Right cardiac atrium (tissue), 5 donors: ENCODE measurements at regions not wholly inside any gene's neighbourhood (a gene's known extent, or its start where the extent isn't known, plus 50 kb on each side); places are given as distances from the start of the nearest gene placed in this dataset.

ENCODE experiments used
- ATAC-seq, 2 donors: fragments of 200-7000 bp; cut with Tn5 transposase; one replicate each; pipeline versions ENCODE4 v1.8.0 to v1.9.1; 2020; ENCODE audit warnings: moderate library complexity in 2 of 2, mild to moderate bottlenecking in 1 of 2
- DNase-seq, 3 donors: peaks; one replicate each; pipeline ENCODE4 v3.0.0-alpha.2; 2020
- H3K27ac ChIP-seq: one replicate; pipeline ENCODE4 v1.5.1; 2013; ENCODE audit warnings: mild to moderate bottlenecking, low read length, control low read depth, moderate library complexity
- H3K27me3 ChIP-seq: one replicate; pipeline ENCODE4 v1.6.1; 2013; ENCODE audit not compliant: control insufficient read depth, insufficient read depth
- H3K4me1 ChIP-seq: one replicate; pipeline ENCODE4 v1.6.1; 2013; ENCODE audit warnings: low read length; ENCODE audit not compliant: control insufficient read depth, insufficient read depth
- H3K4me3 ChIP-seq: one replicate; pipeline ENCODE4 v1.5.1; 2013; ENCODE audit warnings: low read length, control low read depth
- H3K9me3 ChIP-seq: one replicate; pipeline ENCODE4 v1.6.1; 2013; ENCODE audit warnings: low read length; ENCODE audit not compliant: control insufficient read depth
- WGBS: extraction: QIAGEN DNeasy Blood & Tissue Kit; methylation state at CpG from one replicate; pipeline ENCODE4 v1.1.7; 2013; 5-methylcytosine and 5-hydroxymethylcytosine counted together
- intact Hi-C, 4 donors: fragments of 100-400 bp; cut with DNase I; formaldehyde crosslinking; loops; one replicate each; pipeline versions ENCODE4 v1.11.0 to v1.14.0; 2022 to 2023
- donor health status: healthy with polysubstance abuse.
- donor health status: DM: no; HTN: yes; CAD: no.
- donor health status: DM: no; HTN: no; CAD: no.
- donor health status: DM: no; HTN: yes; CAD: no; lungs with severe emphysema.
- donor health status: DM: yes; HTN: yes; CAD: no.

DNA sequence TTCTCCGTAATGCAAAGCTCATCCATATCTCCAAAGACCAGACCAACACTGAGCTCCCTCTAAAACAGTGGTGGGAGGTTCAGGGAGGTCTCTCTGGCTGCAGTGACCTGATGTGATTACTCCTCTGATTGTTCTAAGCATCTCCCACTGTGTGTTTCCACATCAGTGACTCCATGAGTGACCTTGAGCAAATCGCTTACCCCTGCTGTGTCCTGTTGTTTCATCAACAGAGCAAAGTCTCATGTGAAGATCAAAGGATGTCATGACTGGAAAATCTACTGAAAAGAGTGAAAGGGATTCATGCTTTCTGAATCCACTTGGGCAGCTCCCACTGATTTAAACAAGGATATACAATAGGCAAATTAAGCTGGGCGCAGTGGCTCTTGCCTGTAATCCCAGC is 352.9 kb downstream of the TMEM114 start:
- 84% methylated on average over 3 of the region's 3 CpGs for WGBS
- DNase-seq (no peak), ATAC-seq (no peak)
- Histone ChIP-seq H3K27ac (no peak overlapping the region), H3K4me3 (no peak overlapping the region), H3K27me3 (no peaks in the 10 kb centered on the region), H3K4me1 (no peaks in the 10 kb centered on the region), H3K9me3 (no peaks in the 10 kb centered on the region)
- intact Hi-C loops, result no loop called here

GRCh38 chr16:8236816-8237215 is 353.5 kb downstream of the TMEM114 start:
- WGBS, result 81% methylated on average over 4 of the region's 4 CpGs
- Histone ChIP-seq H3K4me1 (no peaks in the 10 kb centered on the region), H3K27me3 (no peaks in the 10 kb centered on the region), H3K9me3 (no peaks in the 10 kb centered on the region), H3K27ac (no peak overlapping the region), H3K4me3 (no peak overlapping the region)
- DNase-seq (no peak), ATAC-seq (no peak)
- intact Hi-C loops, result no loop called here

- H3K27me3 ChIP-seq, result no peaks in the 10 kb centered on the region
Observed at GRCh38 chr16:8230497-8230896, 359.8 kb downstream of the TMEM114 start.

DNA sequence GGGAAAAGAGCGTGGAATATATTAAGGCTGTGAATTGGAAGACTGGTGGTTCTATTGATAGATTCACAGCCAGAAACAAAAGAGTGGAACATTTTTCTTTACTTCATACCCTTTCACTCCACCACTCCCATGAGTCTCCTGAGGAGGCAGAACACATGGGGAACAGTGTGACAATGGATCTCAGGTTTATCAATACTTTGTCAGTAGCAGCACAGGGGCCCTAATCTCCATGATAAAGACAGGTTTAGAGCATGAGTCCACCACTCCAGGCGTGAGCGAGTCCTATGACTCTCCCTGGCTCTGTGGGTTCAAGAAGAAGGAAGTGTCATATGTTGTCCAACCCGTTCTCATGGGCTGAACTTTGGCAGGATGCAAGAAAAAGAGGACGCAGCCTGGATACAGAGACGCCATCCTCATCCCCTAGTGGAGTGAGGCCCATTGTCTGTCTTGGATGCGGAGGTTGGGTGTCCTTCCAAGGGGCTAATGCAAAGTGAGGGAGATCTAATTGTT is 361.2 kb downstream of the TMEM114 start:
- Histone ChIP-seq H3K27me3 (no peaks in the 10 kb centered on the region), H3K4me1 (no peaks in the 10 kb centered on the region), H3K9me3 (no peaks in the 10 kb centered on the region), H3K4me3 (no peak overlapping the region), H3K27ac (no peak overlapping the region)
- intact Hi-C loops, result no loop called here
- WGBS, result 70% methylated on average over 7 of the region's 7 CpGs
- DNase-seq (no peak), ATAC-seq (no peak)

More at GRCh38 chr16:8230497-8230896, 359.8 kb downstream of the TMEM114 start:
- DNase-seq (no peak), ATAC-seq (no peak)
- intact Hi-C loops, result no loop called here
- H3K4me1 ChIP-seq, result no peaks in the 10 kb centered on the region
- no peaks in the 10 kb centered on the region for H3K9me3 ChIP-seq
- no peak overlapping the region for H3K27ac ChIP-seq
- H3K4me3 ChIP-seq, result no peak overlapping the region
- 68% methylated on average over 4 of the region's 4 CpGs for WGBS

GRCh38 chr16:8217201-8217600 is 373.1 kb downstream of the TMEM114 start:
- 62% methylated on average over 2 of the region's 2 CpGs for WGBS
- ATAC-seq, result no peak

GRCh38 chr16:8204769-8205168 is 385.5 kb downstream of the TMEM114 start:
- intact Hi-C loops, result no loop called here

More at GRCh38 chr16:8217201-8217600, 373.1 kb downstream of the TMEM114 start:
- intact Hi-C loops, result no loop called here
- no peak overlapping the region for H3K4me3 ChIP-seq
- no peak for DNase-seq
- H3K9me3 ChIP-seq, result no peaks in the 10 kb centered on the region
- H3K4me1 ChIP-seq, result no peaks in the 10 kb centered on the region
- no peaks in the 10 kb centered on the region for H3K27me3 ChIP-seq
- H3K27ac ChIP-seq, result no peak overlapping the region

DNA sequence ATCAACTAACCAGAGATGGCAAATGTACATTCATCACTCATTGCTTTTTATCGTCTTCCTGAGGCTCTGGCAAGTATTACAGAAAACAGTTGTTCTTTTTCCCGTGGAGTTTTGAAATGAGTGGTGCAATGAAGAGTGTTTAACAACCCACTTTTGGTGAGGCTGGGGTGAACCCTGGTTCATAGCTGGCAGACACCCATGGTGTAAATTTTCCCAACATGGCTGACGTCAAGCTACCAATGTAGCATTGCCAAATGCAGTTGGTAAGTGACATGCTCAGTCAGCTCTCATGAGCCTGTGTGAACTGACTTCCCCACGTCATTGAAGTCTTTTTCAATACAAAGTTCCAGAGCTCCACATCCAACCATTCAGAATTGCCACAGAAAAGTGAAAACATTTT is 386.2 kb downstream of the TMEM114 start:
- no peaks in the 10 kb centered on the region for H3K9me3 ChIP-seq
- no peaks in the 10 kb centered on the region for H3K4me1 ChIP-seq
- ATAC-seq, result no peak
- no peak for DNase-seq
- intact Hi-C loops, result no loop called here
- H3K4me3 ChIP-seq, result no peak overlapping the region
- H3K27ac ChIP-seq, result no peak overlapping the region
- H3K27me3 ChIP-seq, result no peaks in the 10 kb centered on the region
- 67% methylated on average over 4 of the region's 4 CpGs for WGBS

More at GRCh38 chr16:8204769-8205168, 385.5 kb downstream of the TMEM114 start:
- no peaks in the 10 kb centered on the region for H3K4me1 ChIP-seq
- DNase-seq (no peak), ATAC-seq (no peak)
- H3K27ac ChIP-seq, result no peak overlapping the region
- no peaks in the 10 kb centered on the region for H3K27me3 ChIP-seq
- WGBS, result 93% methylated on average over 1 of the region's 1 CpG
- no peaks in the 10 kb centered on the region for H3K9me3 ChIP-seq
- no peak overlapping the region for H3K4me3 ChIP-seq

DNA sequence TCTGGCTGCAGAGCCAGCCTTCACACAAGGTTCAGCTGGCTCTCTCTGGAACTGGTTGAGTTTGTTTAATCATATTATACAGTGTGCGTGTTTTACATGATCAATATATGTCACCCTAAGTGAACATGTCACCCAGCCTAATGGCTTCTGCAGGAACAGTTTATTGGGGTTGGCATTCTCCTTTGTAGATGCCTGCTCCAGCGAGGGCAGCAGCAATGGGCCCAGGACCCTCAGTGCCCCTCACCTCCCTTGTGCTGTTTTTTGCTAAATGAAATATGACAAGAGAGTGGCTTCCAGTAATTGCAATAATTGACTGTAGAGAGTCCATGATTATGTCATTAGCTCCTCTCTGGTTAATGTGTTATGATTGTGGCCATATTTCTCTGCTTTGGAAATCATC is 387.2 kb downstream of the TMEM114 start:
- intact Hi-C loops, result no loop called here
- WGBS, result 86% methylated on average over 2 of the region's 2 CpGs
- Histone ChIP-seq H3K4me3 (no peak overlapping the region), H3K9me3 (no peaks in the 10 kb centered on the region), H3K27me3 (no peaks in the 10 kb centered on the region), H3K4me1 (no peaks in the 10 kb centered on the region), H3K27ac (no peak overlapping the region)
- DNase-seq (no peak), ATAC-seq (no peak)

- DNase-seq (no peak), ATAC-seq (no peak)
- no peak overlapping the region for H3K4me3 ChIP-seq
- no peaks in the 10 kb centered on the region for H3K4me1 ChIP-seq
- WGBS, result 83% methylated on average over 2 of the region's 2 CpGs
- intact Hi-C loops, result no loop called here
- no peaks in the 10 kb centered on the region for H3K27me3 ChIP-seq
- no peak overlapping the region for H3K27ac ChIP-seq
- no peaks in the 10 kb centered on the region for H3K9me3 ChIP-seq
Observed at GRCh38 chr16:8200839-8201238, 389.5 kb downstream of the TMEM114 start.

- Histone ChIP-seq H3K27ac (no peak overlapping the region), H3K4me3 (no peak overlapping the region), H3K9me3 (no peaks in the 10 kb centered on the region), H3K27me3 (no peaks in the 10 kb centered on the region), H3K4me1 (no peaks in the 10 kb centered on the region)
- WGBS, result 56% methylated on average over 5 of the region's 5 CpGs
- intact Hi-C loops, result no loop called here
- DNase-seq, result no peak
- ATAC-seq, result no peak
Observed at GRCh38 chr16:8199390-8199789, 390.9 kb downstream of the TMEM114 start.

DNA sequence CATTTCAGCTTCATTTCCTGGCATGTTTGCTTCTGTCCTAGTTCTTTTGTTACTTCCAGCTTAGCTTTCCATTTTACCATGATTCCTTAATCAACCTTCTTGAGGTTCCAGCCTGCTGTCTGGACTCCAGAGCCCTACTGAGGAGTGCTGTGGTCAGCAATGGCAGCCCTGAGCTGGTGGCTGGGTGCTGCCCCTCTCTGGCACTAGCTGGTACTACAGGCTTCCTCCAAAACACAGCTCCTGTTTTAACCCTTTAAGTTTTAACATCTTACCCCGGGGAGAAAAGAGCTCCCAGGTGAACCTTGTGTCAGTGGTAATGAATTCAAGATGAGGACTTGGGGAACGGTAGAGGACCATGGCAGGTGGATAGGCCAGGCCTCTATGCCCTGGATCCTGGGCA is 395.5 kb downstream of the TMEM114 start:
- intact Hi-C loops, result no loop called here
- ATAC-seq, result no peak
- DNase-seq, result no peak
- Histone ChIP-seq H3K27me3 (no peaks in the 10 kb centered on the region), H3K4me1 (no peaks in the 10 kb centered on the region), H3K9me3 (no peaks in the 10 kb centered on the region), H3K4me3 (no peak overlapping the region), H3K27ac (no peak overlapping the region)
- WGBS, result 39% methylated on average over 2 of the region's 2 CpGs

DNA sequence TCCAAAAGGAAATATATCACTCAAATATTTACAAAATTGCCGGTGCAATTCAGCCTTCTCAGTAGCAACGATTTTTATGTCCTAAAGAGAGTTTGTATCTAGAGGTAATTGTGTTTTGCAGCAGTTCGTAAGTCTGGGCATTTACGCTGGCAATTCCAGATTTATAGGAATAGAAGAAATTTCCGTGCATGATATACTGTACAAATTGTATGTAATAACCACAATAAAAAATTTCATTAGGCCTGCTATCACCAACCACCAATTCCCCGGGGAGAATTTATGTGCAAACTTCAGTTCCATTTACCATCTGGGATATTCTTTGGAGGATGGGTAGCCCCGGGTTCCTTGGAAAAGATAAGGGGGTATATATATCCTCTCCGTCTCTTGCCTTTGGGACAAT is 401.5 kb downstream of the TMEM114 start:
- intact Hi-C loops, result no loop called here
- WGBS, result 82% methylated on average over 8 of the region's 8 CpGs
- ATAC-seq (no peak), DNase-seq (no peak)
- H3K9me3 ChIP-seq, result no peaks in the 10 kb centered on the region
- no peak overlapping the region for H3K4me3 ChIP-seq
- H3K4me1 ChIP-seq, result no peaks in the 10 kb centered on the region
- H3K27me3 ChIP-seq, result no peaks in the 10 kb centered on the region
- no peak overlapping the region for H3K27ac ChIP-seq
